GM18517 (cell line): ENCODE measurements at regions not wholly inside any gene's neighbourhood (a gene's known extent, or its start where the extent isn't known, plus 50 kb on each side); places are given as distances from the start of the nearest gene placed in this dataset.
"Not testable (repeated sequence)": the region's sequence is repeated elsewhere in the genome, so short reads cannot be mapped to it uniquely, and the experiment has no call there.

Experiments
- ATAC-seq: cut with Tn5 transposase; IDR thresholded peaks from one replicate; pipeline ENCODE4 v1.9.1; 2021; ENCODE audit warnings: mild to moderate bottlenecking, moderate library complexity; ENCODE audit not compliant: unreplicated experiment

- ATAC-seq, result no peak
Measured at GRCh38 chr5:174462129-174462528, 262.3 kb upstream of the MSX2 start.

GRCh38 chr5:174464504-174465165 lies 259.7 kb upstream of the MSX2 start:
- ATAC-seq, result no peak

GRCh38 chr5:174471528-174471927 lies 252.9 kb upstream of the MSX2 start:
- ATAC-seq, result not testable (repeated sequence)

GRCh38 chr5:174472956-174473355 lies 251.4 kb upstream of the MSX2 start:
- ATAC-seq, result no peak

- ATAC-seq, result not testable (repeated sequence)
Measured at GRCh38 chr5:174476001-174476400, 248.4 kb upstream of the MSX2 start.

GRCh38 chr5:174479325-174479724 lies 245.1 kb upstream of the MSX2 start:
- ATAC-seq, result no peak

- ATAC-seq, result no peak
Measured at GRCh38 chr5:174481737-174482136, 242.6 kb upstream of the MSX2 start.

GRCh38 chr5:174482607-174483024 lies 241.8 kb upstream of the MSX2 start:
- no peak for ATAC-seq

- ATAC-seq, result no peak
Measured at GRCh38 chr5:174483411-174483810, 241.0 kb upstream of the MSX2 start.

GRCh38 chr5:174489215-174489614 lies 235.2 kb upstream of the MSX2 start:
- no peak for ATAC-seq

- ATAC-seq, result no peak
Measured at GRCh38 chr5:174489920-174490597, 234.3 kb upstream of the MSX2 start.

GRCh38 chr5:174490728-174491127 lies 233.7 kb upstream of the MSX2 start:
- ATAC-seq, result no peak

- no peak for ATAC-seq
Measured at GRCh38 chr5:174491265-174491664, 233.1 kb upstream of the MSX2 start.

- ATAC-seq, result no peak
Measured at GRCh38 chr5:174491761-174492350, 232.5 kb upstream of the MSX2 start.

GRCh38 chr5:174493530-174493929 lies 230.9 kb upstream of the MSX2 start:
- ATAC-seq, result no peak

- ATAC-seq, result not testable (repeated sequence)
Measured at GRCh38 chr5:174497939-174498338, 226.4 kb upstream of the MSX2 start.

GRCh38 chr5:174498575-174498974 lies 225.8 kb upstream of the MSX2 start:
- ATAC-seq, result not testable (repeated sequence)

GRCh38 chr5:174500636-174501035 lies 223.7 kb upstream of the MSX2 start:
- ATAC-seq, result no peak

GRCh38 chr5:174501461-174502069 lies 222.8 kb upstream of the MSX2 start:
- no peak for ATAC-seq

- no peak for ATAC-seq
Measured at GRCh38 chr5:174503086-174503460, 221.3 kb upstream of the MSX2 start.

GRCh38 chr5:174503461-174504265 lies 220.7 kb upstream of the MSX2 start:
- ATAC-seq, result no peak
